HG02943 (cell line): ENCODE measurements at regions not wholly inside any gene's neighbourhood (a gene's known extent, or its start where the extent isn't known, plus 50 kb on each side); places are given as distances from the start of the nearest gene placed in this dataset.

Experiments used
- ATAC-seq: cut with Tn5 transposase; IDR thresholded peaks from one replicate; pipeline ENCODE4 v1.9.1; 2021; ENCODE audit warnings: mild to moderate bottlenecking, low read depth, moderate library complexity; ENCODE audit not compliant: unreplicated experiment

DNA sequence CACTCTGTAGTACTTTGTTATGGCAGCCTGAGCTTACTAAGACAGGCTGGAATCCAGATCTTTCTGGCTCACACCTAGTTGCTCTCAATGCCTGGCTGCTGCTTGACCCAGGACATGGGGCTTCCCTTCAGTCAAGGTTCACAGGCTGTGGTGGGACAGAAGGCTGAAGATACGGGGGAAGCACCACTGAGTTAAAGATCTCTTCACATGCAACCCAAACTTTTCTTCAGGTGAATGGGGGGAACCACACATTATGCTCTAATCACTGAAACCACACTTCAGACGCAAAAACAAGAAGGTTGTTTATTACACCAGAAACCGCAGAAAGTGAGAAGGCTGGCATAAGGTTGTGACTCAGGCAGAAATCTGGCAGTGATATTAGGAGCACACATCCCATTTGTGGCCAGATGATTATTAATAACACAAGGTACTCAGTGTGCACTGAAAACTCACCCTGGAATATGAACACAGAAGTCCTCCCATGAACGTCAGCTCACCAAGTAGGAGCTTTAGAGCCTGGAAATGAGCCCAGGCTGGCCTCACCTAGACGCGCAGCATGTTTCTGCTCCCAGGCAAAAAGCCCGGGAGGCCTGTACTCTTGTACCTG lies 230.5 kb upstream of the CHRNA7 start:
- peak; percentile 67 for ATAC-seq

DNA sequence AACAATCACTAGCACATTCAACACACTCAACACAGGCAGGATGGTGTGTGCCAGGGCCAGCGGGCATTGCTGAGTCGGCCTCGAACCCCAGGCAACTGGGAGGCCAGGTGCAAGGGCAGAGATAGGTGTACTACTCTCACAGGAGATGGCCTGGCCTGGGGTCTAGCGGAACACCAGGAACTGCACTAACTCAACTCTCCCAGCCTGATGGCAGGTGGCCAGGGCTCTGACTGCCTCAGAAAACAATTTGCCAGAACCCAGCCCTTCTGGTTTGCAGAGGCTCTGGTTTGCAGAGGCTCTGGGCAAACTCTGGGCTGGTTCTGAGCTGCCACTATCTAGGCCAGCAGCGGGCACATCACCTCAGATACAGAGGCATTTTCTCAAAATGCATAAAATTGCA lies 229.2 kb upstream of the CHRNA7 start:
- no peak for ATAC-seq

DNA sequence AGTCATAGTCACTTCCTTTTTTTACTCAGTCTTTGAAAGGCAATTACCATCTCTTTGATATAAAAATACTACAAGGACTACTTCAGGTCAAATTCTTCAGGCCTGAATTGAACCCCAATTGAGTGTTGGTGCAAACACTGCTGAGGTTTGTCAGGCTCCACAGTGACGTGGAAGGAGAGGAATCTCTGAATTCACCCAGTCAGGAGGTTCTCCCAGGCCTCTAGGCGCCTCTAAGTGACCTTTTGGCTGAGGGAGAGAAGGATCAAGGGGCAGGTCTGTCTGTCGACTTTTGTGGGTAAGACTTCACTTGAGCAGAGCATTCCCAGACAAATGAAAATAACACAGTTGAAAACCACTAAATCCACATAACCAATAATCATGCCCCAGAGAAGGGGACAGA lies 227.6 kb upstream of the CHRNA7 start:
- no peak for ATAC-seq

DNA sequence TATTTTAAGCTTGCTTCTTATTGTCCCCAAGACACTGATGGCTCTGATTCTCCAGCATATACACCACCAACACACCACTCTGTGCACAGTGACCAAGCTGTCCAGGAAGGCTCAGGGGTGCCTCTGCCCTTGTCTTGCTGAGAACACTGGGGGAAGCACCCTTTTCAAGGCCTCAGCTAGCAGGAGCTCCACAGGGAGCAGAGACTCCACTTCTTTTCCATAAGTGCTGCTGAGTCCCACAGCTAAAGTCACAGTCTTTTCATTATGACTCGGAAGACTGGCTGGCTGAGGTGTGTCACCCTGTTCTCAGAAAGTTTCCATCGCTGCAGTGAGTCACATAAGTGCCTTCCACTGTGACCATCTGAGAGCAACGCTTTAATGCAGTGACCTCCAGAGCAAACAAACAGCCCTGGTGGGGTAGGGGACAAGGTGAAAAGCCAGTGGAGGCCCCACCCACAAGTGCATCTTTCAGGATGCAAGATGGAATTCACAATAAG lies 226.9 kb upstream of the CHRNA7 start:
- no peak for ATAC-seq

DNA sequence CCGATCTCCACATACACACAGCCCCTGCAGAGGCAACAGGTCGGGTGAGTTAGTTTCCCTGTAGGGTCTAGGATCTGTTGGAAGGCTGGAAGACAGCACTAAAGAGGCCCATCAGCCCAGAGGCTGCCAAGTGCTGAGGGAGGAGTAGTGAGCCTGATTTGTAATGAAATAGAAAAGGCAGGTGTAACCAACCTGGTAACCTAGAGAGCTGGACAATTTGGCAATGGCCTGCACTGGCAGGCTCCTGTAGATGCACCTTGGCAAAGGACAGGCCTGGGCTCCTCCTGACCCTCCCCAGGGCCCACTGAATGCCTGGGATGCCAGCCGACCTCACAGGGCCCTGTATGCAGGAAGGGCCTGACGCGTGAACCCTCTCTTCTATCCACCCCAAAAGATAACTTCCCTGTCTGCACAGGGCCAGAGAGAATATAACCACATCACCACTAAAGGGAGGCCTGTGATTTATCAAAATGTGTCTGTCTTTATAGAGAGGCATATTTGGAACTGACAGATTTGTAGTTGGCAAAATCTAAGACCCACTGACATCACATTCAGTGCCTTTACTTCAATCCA lies 225.1 kb upstream of the CHRNA7 start:
- ATAC-seq = no peak

GRCh38 chr15:31806106-31806505 lies 224.2 kb upstream of the CHRNA7 start:
- ATAC-seq = no peak

DNA sequence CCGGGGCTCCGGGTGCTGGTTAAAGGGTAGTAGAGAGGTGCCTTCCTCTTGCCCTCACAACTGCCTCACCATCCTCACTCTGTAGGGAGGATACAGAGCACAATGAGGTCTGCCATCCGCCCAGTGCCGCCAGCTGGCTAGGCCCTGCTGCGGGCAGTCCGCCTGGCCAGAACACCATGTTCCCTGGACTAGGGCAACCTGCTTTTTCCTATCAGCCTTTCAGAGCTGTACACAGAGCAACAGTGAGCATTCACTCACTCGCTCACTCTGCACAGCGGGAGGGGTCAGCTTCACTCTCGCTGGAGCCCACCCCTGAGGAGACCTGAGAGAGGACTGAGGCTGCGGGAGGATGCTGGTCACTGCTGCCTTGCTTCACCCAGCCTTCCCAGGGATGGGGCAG lies 218.7 kb upstream of the CHRNA7 start:
- ATAC-seq = no peak

- no peak for ATAC-seq
Observed at GRCh38 chr15:31814082-31814481, 216.2 kb upstream of the CHRNA7 start.

- ATAC-seq = no peak
Observed at GRCh38 chr15:31815411-31816155, 214.7 kb upstream of the CHRNA7 start.

GRCh38 chr15:31822463-31822862 lies 207.9 kb upstream of the CHRNA7 start:
- no peak for ATAC-seq

DNA sequence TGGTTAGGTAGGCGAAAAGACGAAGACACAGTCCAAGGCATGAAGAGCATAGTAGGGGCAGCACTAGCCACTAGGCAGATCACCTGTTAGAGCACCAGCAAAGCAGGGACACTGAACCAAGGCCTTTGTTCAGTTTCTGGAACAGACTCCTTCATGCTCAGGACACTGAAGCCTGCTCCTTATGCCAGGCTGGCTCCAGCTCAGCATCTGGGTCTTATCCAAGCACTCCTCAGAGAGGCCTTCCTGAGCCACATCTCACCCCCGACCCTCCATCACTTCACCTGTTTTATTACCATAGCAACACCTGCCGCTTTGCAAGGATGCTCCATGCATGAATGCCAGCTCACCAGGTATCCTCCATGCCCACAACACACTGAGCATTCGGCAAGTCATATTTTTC lies 206.3 kb upstream of the CHRNA7 start:
- no peak for ATAC-seq

DNA sequence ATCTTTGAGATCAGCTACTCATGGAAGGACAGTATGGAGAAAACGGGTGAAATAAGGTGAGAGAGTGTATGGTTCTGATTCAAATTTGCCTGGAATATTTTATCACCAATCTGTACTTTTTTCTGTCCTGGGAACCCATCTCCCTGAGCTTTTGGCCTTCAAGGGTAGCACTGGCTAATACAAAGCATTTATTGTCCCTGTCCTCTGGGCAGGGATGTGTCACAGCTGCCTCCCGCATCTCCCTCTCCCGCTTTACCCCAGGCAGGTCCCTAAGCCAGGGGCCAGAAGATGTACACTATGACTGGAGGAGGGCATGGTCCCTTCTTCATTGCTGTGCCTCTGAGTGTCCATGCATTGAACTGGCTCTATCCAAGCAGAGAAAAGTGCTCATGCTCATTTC lies 201.7 kb upstream of the CHRNA7 start:
- ATAC-seq = no peak

- ATAC-seq = no peak
Observed at GRCh38 chr15:31830591-31830990, 199.7 kb upstream of the CHRNA7 start.

- no peak for ATAC-seq
Observed at GRCh38 chr15:31831596-31831995, 198.7 kb upstream of the CHRNA7 start.

DNA sequence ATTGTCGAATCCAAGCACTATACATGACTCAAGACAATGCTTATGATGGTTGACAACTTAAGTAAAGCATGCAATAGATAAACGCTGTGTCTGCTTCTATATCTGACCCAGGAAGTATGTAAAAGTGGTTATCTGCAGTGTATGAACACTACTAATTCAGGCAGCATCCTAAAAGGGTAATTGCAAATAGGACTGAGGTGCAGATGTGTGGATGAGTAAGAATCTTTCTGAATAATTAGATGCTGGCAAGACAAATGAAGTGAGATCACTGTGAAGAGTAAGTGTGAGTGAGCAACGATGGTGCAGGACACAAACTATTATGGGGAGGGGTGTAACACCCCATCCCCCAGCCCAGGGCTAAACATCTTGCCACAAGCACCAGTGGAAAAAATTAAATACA lies 195.7 kb upstream of the CHRNA7 start:
- ATAC-seq = no peak

DNA sequence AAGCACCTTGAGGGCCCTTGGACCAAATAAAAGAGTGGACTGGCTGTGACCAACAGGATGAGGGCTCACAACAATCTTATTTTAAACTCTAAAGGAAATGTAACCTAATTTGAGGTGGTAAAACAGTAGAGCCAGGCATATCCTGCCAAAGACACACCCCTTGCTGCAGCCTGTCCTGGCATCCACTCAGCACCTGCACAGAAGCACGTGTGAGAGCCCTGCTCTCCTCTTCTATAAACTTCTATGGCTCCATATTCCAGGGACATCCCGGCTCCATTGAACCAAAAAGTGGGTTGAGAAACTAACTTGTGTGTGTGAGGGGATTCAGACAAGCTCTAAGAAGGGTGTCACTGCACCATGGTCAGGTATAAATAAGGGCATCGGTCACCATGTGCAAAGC lies 190.9 kb upstream of the CHRNA7 start:
- no peak for ATAC-seq

DNA sequence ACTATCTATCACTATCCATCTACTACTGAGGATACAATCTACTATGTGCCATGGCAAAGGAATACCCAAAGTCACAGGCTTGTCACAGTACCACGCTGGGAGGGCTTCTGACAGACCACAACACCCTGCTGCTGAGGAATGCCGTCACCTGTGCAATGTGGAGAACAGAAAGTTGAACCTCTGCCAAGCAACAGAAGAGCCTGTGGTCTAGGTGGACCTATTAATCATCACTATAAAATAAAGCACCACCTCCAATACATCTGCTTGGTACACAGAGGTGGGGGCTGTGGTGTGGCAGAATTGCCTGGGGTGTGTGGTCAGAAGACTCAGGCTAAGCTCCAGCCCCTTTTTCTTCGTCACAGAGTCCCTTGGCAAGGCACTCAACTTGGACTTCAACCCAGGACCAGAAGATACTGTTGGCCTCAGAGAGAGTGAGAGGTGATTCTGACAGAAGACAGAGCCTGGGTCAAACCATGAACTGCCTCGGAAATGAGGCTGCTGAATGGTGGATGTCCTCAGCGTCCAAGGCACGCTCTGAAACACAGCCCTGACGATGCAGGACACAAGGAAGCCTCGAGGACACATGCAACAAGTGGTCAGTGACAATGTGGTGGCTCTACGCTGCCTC lies 189.4 kb upstream of the CHRNA7 start:
- no peak for ATAC-seq

GRCh38 chr15:31842532-31843195 lies 187.7 kb upstream of the CHRNA7 start:
- ATAC-seq = no peak

GRCh38 chr15:31843426-31844055 lies 186.8 kb upstream of the CHRNA7 start:
- ATAC-seq = no peak

DNA sequence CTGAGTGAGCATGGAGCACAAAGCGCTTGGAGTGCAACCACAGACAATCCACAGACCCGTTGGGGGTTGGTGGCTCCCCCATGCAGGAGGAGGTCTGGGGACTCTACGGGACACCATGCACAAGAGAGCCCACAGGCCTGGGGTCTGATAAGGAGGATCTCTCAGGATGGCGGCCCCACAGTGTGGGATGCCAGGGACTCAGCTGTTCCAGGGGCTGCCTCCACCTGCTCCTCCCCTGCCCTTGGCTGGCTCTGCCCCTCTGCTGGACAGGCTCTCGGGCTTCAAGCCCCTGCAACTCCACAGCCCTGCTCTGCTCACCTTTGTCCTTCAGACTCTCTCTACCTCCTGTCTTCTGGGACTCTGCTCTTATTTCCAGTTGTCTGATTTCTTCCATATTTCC lies 184.5 kb upstream of the CHRNA7 start:
- ATAC-seq = no peak
